ENCODE measurements at regions not wholly inside any gene's neighbourhood (a gene's known extent, or its start where the extent isn't known, plus 50 kb on each side); places are given as distances from the start of the nearest gene placed in this dataset.

DNA sequence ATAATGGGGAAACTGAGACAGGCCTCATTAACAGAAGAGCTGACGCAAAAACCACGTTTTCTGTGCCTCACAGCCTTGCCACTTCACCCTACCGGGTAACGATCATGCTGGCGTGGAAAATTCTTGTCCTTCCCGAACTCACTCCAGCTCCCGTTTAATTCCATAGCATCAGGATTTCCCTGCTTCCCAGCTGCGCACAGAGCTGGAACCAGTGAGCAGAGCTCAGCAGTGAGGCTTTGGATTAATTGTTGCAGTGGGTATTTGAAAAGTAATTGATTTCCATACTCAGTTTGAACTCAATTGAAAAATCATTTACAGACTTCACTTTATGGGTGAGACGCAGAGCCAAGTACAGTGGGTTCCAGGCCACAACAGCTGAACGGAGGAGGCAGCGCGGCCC, 199.0 kb upstream of the ADAMTS16 start:
- Mint-ChIP-seq H3K4me1 (ENCODE audit: low read depth) (no peaks in the 10 kb centered on the region), H3K36me3 (ENCODE audit: low read depth) (no peaks in the 10 kb centered on the region), H3K9me3 (no peaks in the 10 kb centered on the region), H3K27ac (no peak overlapping the region), H3K27me3 (no peaks in the 10 kb centered on the region), H3K4me3 (no peak overlapping the region)
- intact Hi-C loops (cut with micrococcal nuclease) = no loop called here

DNA sequence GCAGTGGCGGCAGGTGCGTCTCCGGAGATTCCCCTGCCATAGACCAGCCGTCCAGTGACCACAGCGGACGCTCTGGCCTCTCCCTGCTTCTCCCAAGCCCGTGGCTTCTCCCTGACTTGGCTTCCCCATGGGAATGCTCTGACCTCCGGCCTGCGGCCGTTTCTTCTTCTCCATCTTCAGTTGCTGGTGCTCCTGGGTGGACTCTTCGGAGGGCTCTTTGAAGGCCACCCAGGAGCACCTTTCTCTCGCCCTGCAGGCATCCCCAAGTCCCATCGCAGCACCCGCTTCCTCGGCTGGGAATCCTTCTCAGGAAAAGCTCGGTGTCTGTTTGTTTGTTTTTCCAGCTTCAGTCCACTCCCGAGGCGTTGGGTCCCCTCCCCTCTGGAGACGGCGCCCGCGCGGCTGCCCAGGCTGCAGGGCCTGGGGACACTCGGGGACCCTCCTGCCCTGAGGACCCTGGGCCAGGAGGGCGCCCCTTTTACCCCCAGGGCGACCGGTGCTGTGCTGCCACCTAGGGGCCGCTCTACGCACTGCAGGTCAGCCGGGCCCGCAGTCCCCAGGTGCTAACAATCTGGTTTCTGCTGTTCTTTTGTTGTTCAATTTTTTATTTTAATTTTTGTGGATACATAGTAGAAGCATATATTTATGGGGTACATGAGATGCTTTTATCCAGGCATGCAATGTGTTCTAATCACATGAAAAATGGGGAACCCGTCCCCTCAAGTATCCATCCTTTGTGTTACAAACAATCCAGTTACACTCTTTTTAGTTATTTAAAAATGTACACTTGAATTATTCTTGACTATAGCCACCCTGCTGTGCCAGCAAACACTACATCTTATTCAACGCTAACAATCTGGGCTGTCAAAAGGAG, 197.9 kb upstream of the ADAMTS16 start:
- intact Hi-C loops (cut with micrococcal nuclease) = no loop called here
- H3K27me3 Mint-ChIP-seq = no peaks in the 10 kb centered on the region
- no peaks in the 10 kb centered on the region for H3K36me3 Mint-ChIP-seq (ENCODE audit: low read depth)
- no peaks in the 10 kb centered on the region for H3K4me1 Mint-ChIP-seq (ENCODE audit: low read depth)
- no peak overlapping the region for H3K4me3 Mint-ChIP-seq
- H3K27ac Mint-ChIP-seq = no peak overlapping the region
- no peaks in the 10 kb centered on the region for H3K9me3 Mint-ChIP-seq

DNA sequence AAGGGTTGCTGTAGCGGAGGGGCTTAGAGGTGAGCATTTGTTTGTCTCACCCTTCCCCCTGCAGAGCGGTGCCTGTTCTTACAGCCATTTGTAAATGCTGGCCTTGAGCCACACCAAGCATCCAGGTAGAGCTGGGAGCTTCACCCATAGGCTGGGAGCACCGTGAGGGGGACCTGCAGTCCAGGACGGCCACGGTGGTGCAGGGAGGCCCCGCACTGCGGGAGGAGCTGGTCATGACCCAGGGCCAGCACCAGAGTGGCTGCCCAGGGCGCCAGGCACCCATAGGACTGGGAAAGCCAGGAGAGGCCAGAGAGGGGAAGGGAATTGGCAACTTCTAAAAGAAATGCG, 197.3 kb upstream of the ADAMTS16 start:
- H3K36me3 Mint-ChIP-seq (ENCODE audit: low read depth) = no peaks in the 10 kb centered on the region
- no peaks in the 10 kb centered on the region for H3K9me3 Mint-ChIP-seq
- H3K27me3 Mint-ChIP-seq = no peaks in the 10 kb centered on the region
- H3K4me1 Mint-ChIP-seq (ENCODE audit: low read depth) = no peaks in the 10 kb centered on the region
- intact Hi-C loops (cut with micrococcal nuclease) = no loop called here
- no peak overlapping the region for H3K27ac Mint-ChIP-seq
- no peak overlapping the region for H3K4me3 Mint-ChIP-seq

DNA sequence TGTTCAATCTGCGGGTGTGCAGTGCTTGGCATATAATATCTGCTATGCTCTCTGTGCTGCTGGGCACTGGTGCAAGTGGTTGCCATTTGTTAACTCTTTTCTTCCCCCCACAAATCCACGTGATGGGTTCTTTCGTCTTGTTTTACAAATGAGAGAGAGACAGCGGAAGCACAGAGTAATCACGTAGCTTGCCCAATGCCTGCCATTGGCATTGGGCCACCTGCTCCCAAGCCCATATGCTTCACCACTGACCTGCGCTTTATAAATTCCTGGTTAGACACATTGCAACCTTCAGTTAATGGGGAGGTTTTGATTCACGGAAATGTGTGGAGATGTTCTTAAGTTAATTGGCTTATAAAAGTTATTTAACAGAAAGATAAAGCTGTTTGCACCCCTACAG, 194.8 kb upstream of the ADAMTS16 start:
- Mint-ChIP-seq H3K27ac (no peak overlapping the region), H3K4me1 (ENCODE audit: low read depth) (no peaks in the 10 kb centered on the region), H3K36me3 (ENCODE audit: low read depth) (no peaks in the 10 kb centered on the region), H3K4me3 (no peak overlapping the region), H3K9me3 (no peaks in the 10 kb centered on the region), H3K27me3 (no peaks in the 10 kb centered on the region)
- intact Hi-C loops (cut with micrococcal nuclease) = no loop called here

DNA sequence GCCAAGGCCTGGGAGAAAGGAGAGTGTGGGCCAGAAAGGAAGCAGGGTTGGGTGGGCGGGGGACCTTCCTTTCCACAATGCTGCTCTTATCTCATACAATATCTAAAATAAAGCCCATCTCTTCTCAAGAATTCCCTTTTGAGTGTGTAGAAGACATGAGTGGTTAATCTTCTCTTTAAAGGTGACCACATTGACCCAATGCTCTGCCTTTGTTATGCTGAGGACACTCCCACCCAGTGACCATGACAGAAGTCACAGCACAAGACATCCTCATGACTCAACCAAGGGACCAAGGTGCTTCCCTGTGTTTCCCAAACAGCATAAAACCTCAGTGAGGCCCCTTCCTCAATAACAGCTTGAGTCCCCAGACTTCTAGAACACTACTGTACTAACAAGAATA, 193.0 kb upstream of the ADAMTS16 start:
- H3K4me3 Mint-ChIP-seq = no peak overlapping the region
- H3K9me3 Mint-ChIP-seq = no peaks in the 10 kb centered on the region
- H3K27ac Mint-ChIP-seq = no peak overlapping the region
- H3K4me1 Mint-ChIP-seq (ENCODE audit: low read depth) = no peaks in the 10 kb centered on the region
- no peaks in the 10 kb centered on the region for H3K36me3 Mint-ChIP-seq (ENCODE audit: low read depth)
- intact Hi-C loops (cut with micrococcal nuclease) = no loop called here
- H3K27me3 Mint-ChIP-seq = no peaks in the 10 kb centered on the region

DNA sequence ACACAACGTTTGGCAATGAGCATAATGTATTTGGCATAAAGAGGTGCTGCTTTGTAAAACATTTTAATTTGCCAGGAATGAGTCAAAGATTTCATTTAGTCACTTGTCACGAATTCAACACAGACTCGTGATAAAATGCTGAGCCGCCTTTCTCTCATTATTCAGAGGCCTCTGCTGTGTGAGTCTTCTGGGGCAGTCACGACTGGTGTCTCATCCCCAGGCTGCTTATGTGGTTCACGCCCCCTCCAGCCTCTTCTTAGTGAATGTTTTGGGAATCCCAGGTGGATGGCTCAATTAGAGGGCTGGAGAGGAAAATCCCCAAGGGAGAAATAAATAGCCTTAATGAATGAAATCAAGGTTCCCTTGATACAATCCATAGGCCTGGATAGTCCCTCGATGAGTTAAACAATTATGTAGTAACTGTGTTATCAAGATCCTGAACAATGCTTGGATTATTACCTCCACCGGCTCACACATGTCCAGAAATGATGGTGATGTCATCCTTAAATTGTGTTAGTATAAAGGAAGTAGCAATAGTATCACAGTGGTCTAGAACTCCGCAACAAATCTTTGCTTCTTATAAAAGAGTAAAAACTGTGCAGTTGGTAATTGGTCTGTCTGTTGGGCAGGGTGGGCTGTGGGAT, 192.1 kb upstream of the ADAMTS16 start:
- intact Hi-C loops (cut with micrococcal nuclease) = no loop called here
- Mint-ChIP-seq H3K4me1 (ENCODE audit: low read depth) (no peaks in the 10 kb centered on the region), H3K9me3 (no peaks in the 10 kb centered on the region), H3K36me3 (ENCODE audit: low read depth) (no peaks in the 10 kb centered on the region), H3K27me3 (no peaks in the 10 kb centered on the region), H3K27ac (no peak overlapping the region), H3K4me3 (no peak overlapping the region)

DNA sequence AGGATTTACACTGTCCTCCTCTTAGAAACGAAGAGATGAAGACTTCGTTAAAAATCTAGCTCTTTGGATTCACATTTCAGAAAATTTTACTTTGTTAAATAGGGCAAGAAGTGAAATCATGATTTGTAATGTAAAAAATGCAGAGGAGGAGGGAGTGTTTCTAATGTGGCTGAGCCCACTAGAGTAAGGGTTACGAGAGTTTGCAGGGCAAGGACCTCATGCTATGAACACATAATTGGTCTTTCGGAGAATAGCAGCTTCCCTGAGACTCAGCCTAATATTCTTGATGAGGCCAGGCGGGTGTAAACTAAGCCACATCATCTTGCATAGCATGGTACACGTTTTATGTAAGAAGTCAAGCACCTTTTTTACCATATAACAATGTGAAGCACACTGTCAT, 191.0 kb upstream of the ADAMTS16 start:
- H3K27me3 Mint-ChIP-seq = no peaks in the 10 kb centered on the region
- intact Hi-C loops (cut with micrococcal nuclease) = no loop called here
- H3K4me3 Mint-ChIP-seq = no peak overlapping the region
- H3K36me3 Mint-ChIP-seq (ENCODE audit: low read depth) = no peaks in the 10 kb centered on the region
- no peaks in the 10 kb centered on the region for H3K9me3 Mint-ChIP-seq
- H3K4me1 Mint-ChIP-seq (ENCODE audit: low read depth) = no peaks in the 10 kb centered on the region
- no peak overlapping the region for H3K27ac Mint-ChIP-seq

DNA sequence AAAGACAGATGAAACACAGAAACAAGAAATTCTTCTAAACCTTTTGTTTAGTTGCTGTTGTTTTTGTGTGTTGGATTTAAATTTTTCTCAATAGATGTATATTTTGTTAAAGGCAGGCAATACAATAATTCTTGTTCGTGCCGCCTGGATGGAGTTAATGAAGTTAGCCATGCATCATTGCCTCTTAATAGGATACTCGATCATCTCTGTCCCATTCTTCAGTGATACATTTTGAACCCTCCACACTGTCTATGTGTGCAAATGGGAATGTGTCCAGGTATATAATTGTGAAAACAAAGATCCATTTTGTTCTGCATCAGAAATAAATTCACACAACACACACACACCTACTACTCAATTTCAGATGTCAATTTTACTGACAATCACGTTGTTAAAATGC, 186.6 kb upstream of the ADAMTS16 start:
- H3K27me3 Mint-ChIP-seq = no peaks in the 10 kb centered on the region
- H3K9me3 Mint-ChIP-seq = no peaks in the 10 kb centered on the region
- intact Hi-C loops (cut with micrococcal nuclease) = no loop called here
- no peaks in the 10 kb centered on the region for H3K4me1 Mint-ChIP-seq (ENCODE audit: low read depth)
- H3K27ac Mint-ChIP-seq = no peak overlapping the region
- no peak overlapping the region for H3K4me3 Mint-ChIP-seq
- H3K36me3 Mint-ChIP-seq (ENCODE audit: low read depth) = no peaks in the 10 kb centered on the region

DNA sequence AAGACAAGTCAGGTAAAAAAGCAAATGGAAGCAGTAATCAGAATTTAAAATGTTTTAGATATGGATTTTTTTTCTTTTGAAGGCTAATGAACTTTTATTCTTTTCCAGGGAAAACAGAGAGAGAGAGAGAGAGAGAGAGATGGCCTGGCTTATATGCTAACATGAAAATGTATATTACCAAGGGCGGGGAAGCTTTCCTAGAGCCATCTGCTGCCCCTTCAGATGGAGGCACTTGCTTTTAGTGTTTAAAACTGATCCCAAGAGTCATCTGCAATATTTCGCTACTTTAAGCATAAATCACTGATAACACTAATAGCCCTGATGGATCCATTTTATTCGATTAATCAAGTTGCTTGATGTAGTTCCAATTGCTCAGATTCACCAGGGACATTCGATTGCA, 186.1 kb upstream of the ADAMTS16 start:
- H3K4me3 Mint-ChIP-seq = no peak overlapping the region
- intact Hi-C loops (cut with micrococcal nuclease) = no loop called here
- H3K4me1 Mint-ChIP-seq (ENCODE audit: low read depth) = no peaks in the 10 kb centered on the region
- no peaks in the 10 kb centered on the region for H3K9me3 Mint-ChIP-seq
- H3K27me3 Mint-ChIP-seq = no peaks in the 10 kb centered on the region
- H3K27ac Mint-ChIP-seq = no peak overlapping the region
- H3K36me3 Mint-ChIP-seq (ENCODE audit: low read depth) = no peaks in the 10 kb centered on the region

DNA sequence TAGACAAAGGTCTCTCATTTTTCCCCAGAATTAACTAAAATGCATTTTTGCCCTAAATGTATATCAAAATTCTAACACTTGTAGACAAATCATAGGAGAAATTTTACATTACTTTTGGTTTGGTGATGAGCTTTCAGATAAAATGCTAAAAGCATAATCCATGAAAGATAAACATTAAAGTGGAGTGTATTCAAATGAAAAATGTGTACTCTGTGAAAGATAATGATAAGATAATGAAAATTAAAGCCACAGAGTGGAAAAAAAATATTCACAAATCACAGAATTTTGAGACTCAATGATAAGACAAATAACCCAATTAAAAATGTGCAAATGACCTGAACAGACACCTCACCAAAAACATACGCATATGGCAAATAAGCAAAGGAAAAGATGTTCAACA, 176.9 kb upstream of the ADAMTS16 start:
- H3K27ac Mint-ChIP-seq = no peak overlapping the region
- no peaks in the 10 kb centered on the region for H3K36me3 Mint-ChIP-seq (ENCODE audit: low read depth)
- H3K9me3 Mint-ChIP-seq = no peaks in the 10 kb centered on the region
- no peaks in the 10 kb centered on the region for H3K4me1 Mint-ChIP-seq (ENCODE audit: low read depth)
- no peaks in the 10 kb centered on the region for H3K27me3 Mint-ChIP-seq
- intact Hi-C loops (cut with micrococcal nuclease) = no loop called here
- H3K4me3 Mint-ChIP-seq = no peak overlapping the region

DNA sequence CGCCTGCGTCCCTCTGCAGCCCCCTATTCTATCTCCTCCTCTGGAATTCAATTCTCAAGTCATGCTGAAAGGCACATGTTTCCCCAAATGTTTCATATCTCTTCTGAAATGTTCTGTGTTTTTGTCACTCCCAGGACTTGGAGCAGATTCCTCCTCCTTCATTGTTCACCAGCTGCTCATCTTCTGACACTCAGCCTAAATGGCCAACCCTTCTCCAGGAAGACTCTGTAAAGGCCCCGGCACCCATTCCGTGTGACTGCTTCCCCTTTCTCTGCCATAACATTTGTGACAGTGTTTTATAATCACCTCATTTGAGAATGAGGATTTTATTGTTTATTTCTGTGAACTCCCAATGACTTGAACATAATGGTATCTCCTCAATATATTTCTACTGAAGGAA, 170.8 kb upstream of the ADAMTS16 start:
- no peaks in the 10 kb centered on the region for H3K9me3 Mint-ChIP-seq
- no peak overlapping the region for H3K4me3 Mint-ChIP-seq
- no peaks in the 10 kb centered on the region for H3K4me1 Mint-ChIP-seq (ENCODE audit: low read depth)
- intact Hi-C loops (cut with micrococcal nuclease) = no loop called here
- H3K27me3 Mint-ChIP-seq = no peaks in the 10 kb centered on the region
- no peak overlapping the region for H3K27ac Mint-ChIP-seq
- H3K36me3 Mint-ChIP-seq (ENCODE audit: low read depth) = no peaks in the 10 kb centered on the region

DNA sequence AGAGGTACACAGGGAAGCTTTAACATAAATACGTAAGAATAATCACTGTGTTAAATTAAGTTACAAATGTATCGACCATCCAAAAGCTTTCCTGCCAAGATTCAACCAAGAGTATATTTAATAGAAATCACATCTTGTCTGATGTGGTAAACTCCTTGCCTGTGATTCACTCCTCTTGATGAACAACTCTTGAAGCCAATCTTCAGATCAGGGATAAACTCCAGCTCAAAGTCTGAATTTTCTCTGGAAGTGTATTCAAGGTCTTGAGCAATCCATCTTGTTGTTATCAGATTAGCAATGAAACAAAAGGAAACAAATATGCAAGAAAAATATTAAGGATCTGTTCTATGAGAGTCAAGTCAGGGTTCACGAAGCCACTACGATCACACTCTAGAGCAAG, 170.0 kb upstream of the ADAMTS16 start:
- H3K4me1 Mint-ChIP-seq (ENCODE audit: low read depth) = no peaks in the 10 kb centered on the region
- intact Hi-C loops (cut with micrococcal nuclease) = no loop called here
- no peaks in the 10 kb centered on the region for H3K9me3 Mint-ChIP-seq
- no peaks in the 10 kb centered on the region for H3K36me3 Mint-ChIP-seq (ENCODE audit: low read depth)
- H3K27ac Mint-ChIP-seq = no peak overlapping the region
- H3K27me3 Mint-ChIP-seq = no peaks in the 10 kb centered on the region
- no peak overlapping the region for H3K4me3 Mint-ChIP-seq

DNA sequence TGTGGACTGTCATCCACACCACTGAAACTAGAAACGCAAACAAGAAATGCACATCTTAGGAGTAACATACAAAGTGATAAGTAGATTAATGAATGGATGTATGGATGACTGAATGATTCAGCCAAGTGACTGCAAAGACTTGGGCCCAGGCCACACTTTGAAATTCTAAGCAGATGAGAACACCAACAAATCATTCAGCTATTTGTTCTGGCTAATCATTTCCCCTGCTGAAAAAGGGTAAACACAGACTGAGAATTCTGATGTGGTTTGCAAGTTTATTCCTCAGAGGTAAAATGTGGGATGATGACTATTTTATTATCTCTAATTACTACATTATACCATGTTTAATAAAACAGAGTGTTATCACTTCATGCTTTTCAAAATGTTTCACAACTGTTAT, 163.2 kb upstream of the ADAMTS16 start:
- Mint-ChIP-seq H3K9me3 (no peaks in the 10 kb centered on the region), H3K36me3 (ENCODE audit: low read depth) (no peaks in the 10 kb centered on the region), H3K4me3 (no peak overlapping the region), H3K27me3 (no peaks in the 10 kb centered on the region), H3K4me1 (ENCODE audit: low read depth) (no peaks in the 10 kb centered on the region), H3K27ac (no peak overlapping the region)
- intact Hi-C loops (cut with micrococcal nuclease) = no loop called here

DNA sequence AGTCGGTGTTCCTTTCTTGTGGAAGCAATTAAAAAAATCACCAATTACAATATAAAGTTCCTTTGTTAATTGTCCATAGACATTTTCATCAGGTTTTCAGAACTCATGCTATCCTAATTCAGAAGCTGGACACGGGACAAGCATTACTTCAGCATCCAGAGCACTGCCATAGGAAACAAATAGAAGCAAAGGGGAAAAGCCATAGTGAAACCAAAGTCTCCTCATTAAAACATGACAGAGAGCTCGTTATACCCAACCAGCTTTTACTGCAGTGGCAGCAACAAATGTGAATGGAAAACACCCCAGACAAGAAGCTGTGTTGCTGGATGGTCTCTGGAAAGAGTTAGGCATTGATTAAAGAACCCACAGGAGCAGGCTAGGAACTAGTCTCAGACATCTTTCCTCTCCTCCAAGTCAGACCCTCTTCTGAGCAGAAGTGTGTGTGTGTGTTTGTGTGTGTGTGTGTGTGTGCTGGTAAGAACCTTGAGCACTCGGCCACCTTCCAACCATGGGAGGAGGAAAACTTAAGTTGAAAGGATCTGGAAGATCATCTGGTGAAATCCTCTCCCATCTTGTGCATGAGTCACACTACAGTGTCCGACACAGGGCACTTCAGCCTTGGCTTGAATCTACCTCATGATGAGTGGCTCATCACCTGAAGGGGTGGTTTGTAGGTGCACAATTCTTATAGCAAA, 162.6 kb upstream of the ADAMTS16 start:
- intact Hi-C loops (cut with micrococcal nuclease) = no loop called here
- Mint-ChIP-seq H3K4me3 (no peak overlapping the region), H3K9me3 (no peaks in the 10 kb centered on the region), H3K27me3 (no peaks in the 10 kb centered on the region), H3K27ac (no peak overlapping the region), H3K36me3 (ENCODE audit: low read depth) (no peaks in the 10 kb centered on the region), H3K4me1 (ENCODE audit: low read depth) (no peaks in the 10 kb centered on the region)
